CD8-positive, alpha-beta memory T cell (primary cell): ENCODE measurements at regions not wholly inside any gene's neighbourhood (a gene's known extent, or its start where the extent isn't known, plus 50 kb on each side); places are given as distances from the start of the nearest gene placed in this dataset.

Source experiments
- CTCF ChIA-PET: fragments of 350-600 bp; sonication (Branson Sonifier 250); formaldehyde crosslinking; loops from one replicate; lab custom pipeline; 2021; ENCODE audit warnings: antibody characterized with exemption; lab: Charles Lee
- POLR2A ChIA-PET: fragments of 350-600 bp; sonication (Branson Sonifier 250); formaldehyde crosslinking; loops from one replicate; lab custom pipeline; 2021; ENCODE audit warnings: antibody characterized with exemption; lab: Charles Lee
- DNase-seq, 5 donors: peaks; one replicate each; pipeline versions ENCODE4 v3.0.0 to v3.0.0-alpha.2; 2020 to 2022; ENCODE audit warnings: mixed read lengths in 1 of 5
- H3K27ac ChIP-seq: one replicate; pipeline ENCODE4 v1.7.0; 2013; ENCODE audit warnings: low read depth, mild to moderate bottlenecking, low read length, moderate library complexity
- H3K27me3 ChIP-seq: 2 replicates; pipeline ENCODE4 v1.7.0; 2013; ENCODE audit warnings: low read length, mild to moderate bottlenecking; ENCODE audit not compliant: insufficient read depth, poor library complexity, severe bottlenecking
- H3K36me3 ChIP-seq: 2 replicates; pipeline ENCODE4 v1.7.0; 2013; ENCODE audit warnings: mild to moderate bottlenecking, low read length, moderate library complexity; ENCODE audit not compliant: insufficient read depth
- H3K4me1 ChIP-seq: 2 replicates; pipeline ENCODE4 v1.7.0; 2013; ENCODE audit warnings: mild to moderate bottlenecking, low read length, moderate library complexity; ENCODE audit not compliant: insufficient read depth
- H3K4me3 ChIP-seq: 2 replicates; pipeline ENCODE4 v1.7.0; 2013; ENCODE audit warnings: mild to moderate bottlenecking, low read length
- H3K9me3 ChIP-seq: 2 replicates; pipeline ENCODE4 v1.7.0; 2013; ENCODE audit warnings: mild to moderate bottlenecking, low read length
- H3K27ac Mint-ChIP-seq, 8 donors: one replicate each; pipeline ENCODE4 v1.8.0; 2020 to 2021; ENCODE audit warnings: mixed read lengths in 8 of 8, mild to moderate bottlenecking in 6 of 8, inconsistent platforms in 3 of 8, moderate library complexity in 3 of 8
- H3K27me3 Mint-ChIP-seq, 2 donors: one replicate each; pipeline ENCODE4 v1.8.0; 2020 to 2021; ENCODE audit warnings: mixed read lengths in 2 of 2, mild to moderate bottlenecking in 1 of 2, moderate library complexity in 1 of 2
- H3K36me3 Mint-ChIP-seq, 3 donors: one replicate each; pipeline ENCODE4 v1.8.0; 2020 to 2021; ENCODE audit warnings: mixed read lengths in 3 of 3, inconsistent platforms in 1 of 3, mild to moderate bottlenecking in 1 of 3
- H3K4me1 Mint-ChIP-seq, 3 donors: one replicate each; pipeline ENCODE4 v1.8.0; 2020 to 2021; ENCODE audit warnings: mixed read lengths in 3 of 3, inconsistent platforms in 1 of 3, mild to moderate bottlenecking in 1 of 3
- H3K4me3 Mint-ChIP-seq, 7 donors: one replicate each; pipeline ENCODE4 v1.8.0; 2020 to 2021; ENCODE audit warnings: mixed read lengths in 7 of 7, mild to moderate bottlenecking in 6 of 7, moderate library complexity in 4 of 7, inconsistent platforms in 2 of 7
- H3K9me3 Mint-ChIP-seq, 5 donors: one replicate each; pipeline ENCODE4 v1.8.0; 2020 to 2022; ENCODE audit warnings: mixed read lengths in 5 of 5, mild to moderate bottlenecking in 3 of 5, moderate library complexity in 2 of 5, inconsistent platforms in 1 of 5

DNA sequence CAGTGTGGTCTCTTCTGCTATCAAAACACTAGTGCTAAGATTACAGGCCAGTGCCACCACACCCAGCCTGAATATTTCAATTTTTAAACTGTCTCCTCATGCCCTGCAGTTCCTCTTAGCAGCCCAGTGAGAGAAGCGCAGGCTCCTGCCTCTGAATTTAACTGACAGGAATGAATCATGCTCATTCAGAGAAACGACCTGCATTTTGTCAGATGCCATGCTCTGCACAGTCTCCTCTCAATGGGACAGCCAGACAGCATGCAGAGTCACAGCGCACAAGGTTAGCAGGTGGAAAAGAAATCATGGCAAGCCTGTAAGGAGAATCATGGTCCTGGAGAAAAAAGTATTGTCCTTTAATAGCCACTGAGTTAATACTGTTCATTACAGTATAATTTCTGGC is 691.0 kb upstream of the SEL1L start:
- Mint-ChIP-seq H3K9me3 (peaks cover 2 to 19% (median 18%) of the 10 kb centered on the region in 5 donors), H3K36me3 (no peaks in the 10 kb centered on the region), H3K27me3 (no peaks in the 10 kb centered on the region), H3K4me1 (no peaks in the 10 kb centered on the region), H3K27ac (no peak overlapping the region), H3K4me3 (no peak overlapping the region)
- ChIA-PET POLR2A (no interaction called here), CTCF (no interaction called here)
- no peak overlapping the region for H3K27ac ChIP-seq
- H3K4me3 ChIP-seq: no peak overlapping the region
- no peaks in the 10 kb centered on the region for H3K9me3 ChIP-seq
- H3K4me1 ChIP-seq: no peaks in the 10 kb centered on the region
- no peaks in the 10 kb centered on the region for H3K36me3 ChIP-seq
- DNase-seq: no peak
- H3K27me3 ChIP-seq: no peaks in the 10 kb centered on the region

DNA sequence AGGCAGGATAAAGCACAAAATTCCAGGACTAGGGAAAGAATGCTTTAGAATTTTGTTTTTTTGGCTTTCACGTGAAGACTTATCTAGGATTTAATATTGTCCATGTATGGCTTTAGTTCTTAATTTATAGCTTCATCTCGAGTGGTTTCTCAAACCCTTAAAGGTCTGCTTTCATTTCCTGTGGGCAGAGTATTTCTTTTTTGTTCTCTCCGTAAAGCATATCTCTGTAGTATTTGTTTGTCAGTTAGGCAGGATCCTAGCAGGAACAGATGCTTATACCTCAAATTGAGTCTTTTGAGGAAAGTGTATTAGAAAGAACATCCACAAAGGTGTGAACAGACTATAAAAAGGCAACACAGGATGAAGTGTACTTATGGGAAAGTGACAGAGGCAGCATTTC is 697.1 kb upstream of the SEL1L start:
- no peak for DNase-seq
- Histone ChIP-seq H3K27ac (no peak overlapping the region), H3K4me1 (no peaks in the 10 kb centered on the region), H3K36me3 (no peaks in the 10 kb centered on the region), H3K4me3 (no peak overlapping the region), H3K9me3 (no peaks in the 10 kb centered on the region), H3K27me3 (no peaks in the 10 kb centered on the region)
- POLR2A ChIA-PET: no interaction called here
- Mint-ChIP-seq H3K36me3 (no peaks in the 10 kb centered on the region), H3K27ac (no peak overlapping the region), H3K27me3 (no peaks in the 10 kb centered on the region), H3K4me3 (no peak overlapping the region), H3K9me3 (peaks cover 9 to 22% (median 15%) of the 10 kb centered on the region in 5 donors), H3K4me1 (no peaks in the 10 kb centered on the region)
- CTCF ChIA-PET: no interaction called here

DNA sequence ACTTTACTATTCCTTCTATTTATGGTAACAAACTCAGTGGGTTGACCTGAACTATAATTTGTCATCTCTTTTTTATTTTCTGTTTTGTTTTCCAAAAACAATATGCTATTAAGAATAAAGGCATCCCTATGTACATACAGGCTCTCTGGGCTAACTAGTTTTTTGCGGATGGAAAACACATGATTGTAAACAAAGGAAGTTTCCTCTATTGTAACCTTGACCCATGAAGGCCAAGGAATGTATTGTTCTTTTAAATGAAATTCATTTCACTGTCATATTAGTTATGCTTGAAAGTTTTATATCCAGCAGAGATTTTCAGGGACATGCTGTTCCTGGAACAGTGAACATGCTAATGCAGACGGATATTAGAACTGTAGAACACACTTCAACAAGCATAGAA is 705.0 kb upstream of the SEL1L start:
- H3K27me3 Mint-ChIP-seq: no peaks in the 10 kb centered on the region
- no peak overlapping the region for H3K27ac ChIP-seq
- ChIA-PET POLR2A (no interaction called here), CTCF (no interaction called here)
- no peaks in the 10 kb centered on the region for H3K36me3 Mint-ChIP-seq
- H3K4me1 ChIP-seq: no peaks in the 10 kb centered on the region
- H3K9me3 Mint-ChIP-seq: peaks cover 7 to 21% (median 14%) of the 10 kb centered on the region in 5 donors
- H3K4me3 Mint-ChIP-seq: no peak overlapping the region
- no peaks in the 10 kb centered on the region for H3K9me3 ChIP-seq
- no peak overlapping the region for H3K4me3 ChIP-seq
- H3K27ac Mint-ChIP-seq: no peak overlapping the region
- DNase-seq: no peak
- H3K36me3 ChIP-seq: no peaks in the 10 kb centered on the region
- H3K27me3 ChIP-seq: no peaks in the 10 kb centered on the region
- H3K4me1 Mint-ChIP-seq: no peaks in the 10 kb centered on the region

DNA sequence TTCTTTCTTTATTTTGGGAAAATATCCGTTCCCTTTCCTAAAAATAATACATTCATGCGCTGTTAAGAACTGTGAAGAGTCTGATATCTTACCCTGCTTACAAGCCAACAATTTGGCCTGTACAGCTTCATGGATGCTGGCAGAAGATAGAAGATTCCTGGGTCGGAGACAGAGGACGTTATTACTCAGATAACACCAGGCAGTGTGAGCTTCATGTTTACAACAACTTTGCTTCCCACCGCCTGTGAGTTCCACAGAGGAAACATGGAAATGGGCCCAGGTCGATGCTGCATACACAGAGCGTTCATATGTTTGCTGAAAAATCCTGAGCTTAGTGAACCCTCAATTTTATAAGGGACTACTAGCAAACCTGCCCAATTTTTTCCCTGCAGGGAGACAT is 705.6 kb upstream of the SEL1L start:
- Histone ChIP-seq H3K36me3 (no peaks in the 10 kb centered on the region), H3K27ac (no peak overlapping the region), H3K9me3 (no peaks in the 10 kb centered on the region), H3K4me1 (no peaks in the 10 kb centered on the region), H3K27me3 (no peaks in the 10 kb centered on the region), H3K4me3 (no peak overlapping the region)
- CTCF ChIA-PET: no interaction called here
- Mint-ChIP-seq H3K9me3 (peaks cover 7 to 16% (median 14%) of the 10 kb centered on the region in 5 donors), H3K27ac (no peak overlapping the region), H3K27me3 (no peaks in the 10 kb centered on the region), H3K4me3 (no peak overlapping the region), H3K4me1 (no peaks in the 10 kb centered on the region), H3K36me3 (no peaks in the 10 kb centered on the region)
- POLR2A ChIA-PET: no interaction called here
- DNase-seq: no peak

DNA sequence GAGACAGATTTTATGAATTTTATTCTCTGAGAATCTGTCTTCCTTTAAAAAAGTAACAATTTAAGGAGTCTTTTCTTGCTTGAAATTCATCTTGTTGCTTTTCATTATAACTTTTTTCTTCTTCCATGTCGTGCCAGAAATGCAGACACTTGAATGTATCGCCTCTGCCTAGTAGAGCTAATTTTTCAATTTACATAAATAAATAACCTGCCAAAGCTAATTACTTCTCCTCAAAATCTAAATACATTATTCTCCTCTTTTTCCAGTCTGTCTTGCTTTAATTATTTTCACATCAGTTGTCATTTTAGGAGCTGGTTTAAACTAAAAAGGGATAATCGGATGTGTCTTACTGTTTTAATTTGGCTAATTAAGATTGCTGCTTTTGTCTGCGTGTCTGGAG is 711.1 kb upstream of the SEL1L start:
- H3K4me3 Mint-ChIP-seq: no peak overlapping the region
- ChIA-PET CTCF (no interaction called here), POLR2A (no interaction called here)
- no peak overlapping the region for H3K27ac ChIP-seq
- H3K4me1 Mint-ChIP-seq: no peaks in the 10 kb centered on the region
- no peaks in the 10 kb centered on the region for H3K36me3 Mint-ChIP-seq
- H3K27me3 Mint-ChIP-seq: no peaks in the 10 kb centered on the region
- no peak overlapping the region for H3K4me3 ChIP-seq
- H3K27me3 ChIP-seq: no peaks in the 10 kb centered on the region
- no peaks in the 10 kb centered on the region for H3K36me3 ChIP-seq
- DNase-seq: no peak
- H3K27ac Mint-ChIP-seq: no peak overlapping the region
- H3K9me3 ChIP-seq: no peaks in the 10 kb centered on the region
- H3K9me3 Mint-ChIP-seq: peaks cover 0 to 12% (median 6%) of the 10 kb centered on the region in 5 donors
- no peaks in the 10 kb centered on the region for H3K4me1 ChIP-seq

DNA sequence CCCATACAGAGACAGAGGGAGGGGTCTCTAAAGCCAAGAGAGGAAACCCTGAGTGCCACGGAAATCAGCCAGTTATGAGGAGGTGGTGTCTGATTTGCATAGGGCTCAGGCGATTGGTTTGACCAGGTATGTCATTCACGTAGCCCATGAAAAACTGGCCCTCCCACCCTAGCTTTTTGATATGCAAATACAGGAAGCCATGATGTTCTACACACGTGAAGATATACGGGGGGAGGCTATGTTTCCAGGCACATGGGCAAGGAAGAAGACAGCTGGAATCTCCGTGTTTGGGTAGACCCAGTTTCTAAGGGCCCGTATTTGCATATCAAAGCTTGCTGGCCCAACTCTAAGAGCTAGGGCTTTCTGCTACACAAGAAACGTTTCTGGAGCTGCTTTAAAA is 717.8 kb upstream of the SEL1L start:
- Mint-ChIP-seq H3K36me3 (peaks cover 0 to 2% (median 0%) of the 10 kb centered on the region in 3 donors), H3K27me3 (no peaks in the 10 kb centered on the region), H3K4me1 (no peaks in the 10 kb centered on the region), H3K27ac (no peak overlapping the region), H3K9me3 (peaks cover 4 to 13% (median 8%) of the 10 kb centered on the region in 5 donors), H3K4me3 (no peak overlapping the region)
- Histone ChIP-seq H3K27ac (no peak overlapping the region), H3K27me3 (no peaks in the 10 kb centered on the region), H3K4me1 (no peaks in the 10 kb centered on the region), H3K9me3 (no peaks in the 10 kb centered on the region), H3K4me3 (no peak overlapping the region), H3K36me3 (no peaks in the 10 kb centered on the region)
- no peak for DNase-seq
- POLR2A ChIA-PET: no interaction called here
- CTCF ChIA-PET: no interaction called here

DNA sequence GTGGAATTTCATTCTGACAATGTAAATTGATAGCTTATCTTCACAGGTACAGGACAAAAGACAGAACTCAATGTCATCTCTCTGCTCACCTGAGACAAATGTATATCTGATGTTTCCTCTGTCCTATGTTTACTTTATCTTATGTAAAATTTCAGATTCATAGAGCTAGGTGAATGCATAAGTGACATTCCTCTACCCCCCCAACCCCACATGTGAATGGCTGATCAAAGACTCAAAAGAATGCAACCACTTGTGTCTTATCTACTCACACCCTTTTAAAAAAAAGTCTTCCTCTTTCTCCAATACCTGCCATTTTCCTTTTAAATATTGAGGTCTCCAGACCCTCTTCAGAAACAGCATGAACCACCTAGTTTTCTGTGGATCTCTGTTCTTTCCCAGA is 736.6 kb upstream of the SEL1L start:
- ChIA-PET CTCF (no interaction called here), POLR2A (no interaction called here)
- Mint-ChIP-seq H3K9me3 (peaks cover 8 to 28% (median 15%) of the 10 kb centered on the region in 5 donors), H3K4me3 (no peak overlapping the region), H3K4me1 (no peaks in the 10 kb centered on the region), H3K36me3 (no peaks in the 10 kb centered on the region), H3K27ac (no peak overlapping the region), H3K27me3 (no peaks in the 10 kb centered on the region)
- H3K27me3 ChIP-seq: no peaks in the 10 kb centered on the region
- DNase-seq: no peak
- no peaks in the 10 kb centered on the region for H3K36me3 ChIP-seq
- no peak overlapping the region for H3K4me3 ChIP-seq
- no peak overlapping the region for H3K27ac ChIP-seq
- no peaks in the 10 kb centered on the region for H3K4me1 ChIP-seq
- no peaks in the 10 kb centered on the region for H3K9me3 ChIP-seq

DNA sequence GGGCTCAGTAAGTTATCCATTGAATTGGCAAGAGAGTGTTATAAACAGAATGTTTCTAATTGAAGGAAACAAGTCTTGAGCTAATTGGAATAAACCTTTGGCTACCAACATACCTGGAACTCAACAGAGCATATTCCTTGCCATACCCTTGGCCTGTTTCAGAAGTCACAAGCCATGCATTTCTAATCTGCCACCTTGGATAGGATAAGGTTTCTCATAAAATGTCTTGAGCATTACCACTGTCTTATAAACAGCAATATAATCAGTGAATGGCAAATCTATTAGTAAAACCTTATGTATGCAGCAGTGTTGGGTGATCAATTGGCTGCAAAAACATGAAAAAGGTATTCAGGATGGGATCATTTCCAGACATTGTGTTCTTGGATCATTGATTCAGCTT is 765.2 kb upstream of the SEL1L start:
- CTCF ChIA-PET: no interaction called here
- Mint-ChIP-seq H3K9me3 (peaks cover 4 to 23% (median 10%) of the 10 kb centered on the region in 5 donors), H3K4me1 (no peaks in the 10 kb centered on the region), H3K27ac (no peak overlapping the region), H3K27me3 (no peaks in the 10 kb centered on the region), H3K4me3 (no peak overlapping the region), H3K36me3 (peaks cover 0 to 1% (median 0%) of the 10 kb centered on the region in 3 donors)
- Histone ChIP-seq H3K36me3 (no peaks in the 10 kb centered on the region), H3K27me3 (no peaks in the 10 kb centered on the region), H3K9me3 (no peaks in the 10 kb centered on the region), H3K4me1 (no peaks in the 10 kb centered on the region), H3K27ac (no peak overlapping the region), H3K4me3 (no peak overlapping the region)
- POLR2A ChIA-PET: no interaction called here
- DNase-seq: no peak

DNA sequence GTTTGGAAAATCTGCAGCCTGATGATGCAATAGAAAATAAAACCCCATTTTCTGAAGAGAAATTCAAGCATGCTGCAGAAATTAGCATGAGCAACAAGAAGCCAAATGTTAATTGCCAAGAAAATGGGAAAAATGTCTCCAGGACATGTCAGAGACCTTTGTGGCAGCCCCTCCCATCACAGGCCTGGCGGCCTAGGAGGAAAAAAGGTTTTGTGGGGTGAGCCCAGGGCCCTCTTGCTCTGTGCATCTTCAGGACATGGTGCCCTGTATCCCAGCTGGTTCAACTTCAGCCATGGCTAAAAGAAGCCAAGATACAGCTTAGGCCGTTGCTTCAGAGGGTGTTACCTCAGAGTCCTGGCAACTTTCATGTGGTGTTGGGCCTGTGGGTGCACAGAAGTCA is 775.5 kb upstream of the SEL1L start:
- no peak overlapping the region for H3K27ac ChIP-seq
- POLR2A ChIA-PET: no interaction called here
- H3K4me1 ChIP-seq: no peaks in the 10 kb centered on the region
- H3K27me3 Mint-ChIP-seq: peaks cover 0 to 2% of the 10 kb centered on the region in 2 donors
- H3K36me3 ChIP-seq: no peaks in the 10 kb centered on the region
- H3K4me3 Mint-ChIP-seq: no peak overlapping the region
- DNase-seq: no peak
- no peaks in the 10 kb centered on the region for H3K36me3 Mint-ChIP-seq
- H3K4me3 ChIP-seq: no peak overlapping the region
- no peak overlapping the region for H3K27ac Mint-ChIP-seq
- no peaks in the 10 kb centered on the region for H3K9me3 ChIP-seq
- CTCF ChIA-PET: no interaction called here
- peaks cover 5 to 35% (median 21%) of the 10 kb centered on the region in 5 donors for H3K9me3 Mint-ChIP-seq
- no peaks in the 10 kb centered on the region for H3K27me3 ChIP-seq
- no peaks in the 10 kb centered on the region for H3K4me1 Mint-ChIP-seq
